Choroid plexus epithelial cell (primary cell): ENCODE measurements at regions not wholly inside any gene's neighbourhood (a gene's known extent, or its start where the extent isn't known, plus 50 kb on each side); places are given as distances from the start of the nearest gene placed in this dataset.

Experiments used
- DNase-seq: peaks from one replicate; pipeline ENCODE4 v3.0.0-alpha.2; 2010; ENCODE audit warnings: low read depth
- H3K4me3 ChIP-seq: 2 replicates; pipeline ENCODE4 v1.5.1; 2011; ENCODE audit warnings: low read depth, mild to moderate bottlenecking, control low read depth, low read length, moderate library complexity
- TF ChIP-seq, protein P1 (sequence below): conservative IDR thresholded peaks from 2 replicates; pipeline ENCODE4 v1.5.1; 2011; ENCODE audit warnings: low read depth, mild to moderate bottlenecking, control low read depth, inconsistent platforms, low read length, moderate library complexity

GRCh38 chr6:4518506-4518905 lies 257.7 kb upstream of the CDYL start:
- DNase-seq, result peak; percentile 96
- TF ChIP-seq, protein P1, sequence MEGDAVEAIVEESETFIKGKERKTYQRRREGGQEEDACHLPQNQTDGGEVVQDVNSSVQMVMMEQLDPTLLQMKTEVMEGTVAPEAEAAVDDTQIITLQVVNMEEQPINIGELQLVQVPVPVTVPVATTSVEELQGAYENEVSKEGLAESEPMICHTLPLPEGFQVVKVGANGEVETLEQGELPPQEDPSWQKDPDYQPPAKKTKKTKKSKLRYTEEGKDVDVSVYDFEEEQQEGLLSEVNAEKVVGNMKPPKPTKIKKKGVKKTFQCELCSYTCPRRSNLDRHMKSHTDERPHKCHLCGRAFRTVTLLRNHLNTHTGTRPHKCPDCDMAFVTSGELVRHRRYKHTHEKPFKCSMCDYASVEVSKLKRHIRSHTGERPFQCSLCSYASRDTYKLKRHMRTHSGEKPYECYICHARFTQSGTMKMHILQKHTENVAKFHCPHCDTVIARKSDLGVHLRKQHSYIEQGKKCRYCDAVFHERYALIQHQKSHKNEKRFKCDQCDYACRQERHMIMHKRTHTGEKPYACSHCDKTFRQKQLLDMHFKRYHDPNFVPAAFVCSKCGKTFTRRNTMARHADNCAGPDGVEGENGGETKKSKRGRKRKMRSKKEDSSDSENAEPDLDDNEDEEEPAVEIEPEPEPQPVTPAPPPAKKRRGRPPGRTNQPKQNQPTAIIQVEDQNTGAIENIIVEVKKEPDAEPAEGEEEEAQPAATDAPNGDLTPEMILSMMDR, result no peak

DNA sequence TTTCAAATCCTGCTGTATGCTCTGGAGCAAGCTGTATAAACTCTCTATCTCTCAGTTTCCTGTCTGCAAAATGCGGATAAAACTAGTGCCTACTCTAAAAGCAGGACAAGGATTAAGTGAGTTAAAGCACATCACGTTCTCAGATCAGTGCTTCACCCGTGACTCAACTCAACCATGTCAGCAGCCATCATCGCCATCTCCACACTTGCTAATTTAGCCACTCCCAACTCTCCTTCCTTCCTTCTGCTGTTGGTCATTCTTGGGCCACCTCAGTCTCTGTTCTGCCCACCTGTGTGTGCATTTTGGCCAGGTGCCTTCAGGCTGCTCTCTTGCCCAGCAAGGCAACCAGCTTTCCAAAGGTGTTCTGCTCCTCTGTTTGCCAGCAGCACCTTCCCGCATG lies 260.0 kb upstream of the CDYL start:
- TF ChIP-seq, protein P1, result no peak
- peak; percentile 10 for DNase-seq
- H3K4me3 ChIP-seq, result no peak overlapping the region

More at GRCh38 chr6:4518506-4518905, 257.7 kb upstream of the CDYL start:
- H3K4me3 ChIP-seq, result no peak overlapping the region

DNA sequence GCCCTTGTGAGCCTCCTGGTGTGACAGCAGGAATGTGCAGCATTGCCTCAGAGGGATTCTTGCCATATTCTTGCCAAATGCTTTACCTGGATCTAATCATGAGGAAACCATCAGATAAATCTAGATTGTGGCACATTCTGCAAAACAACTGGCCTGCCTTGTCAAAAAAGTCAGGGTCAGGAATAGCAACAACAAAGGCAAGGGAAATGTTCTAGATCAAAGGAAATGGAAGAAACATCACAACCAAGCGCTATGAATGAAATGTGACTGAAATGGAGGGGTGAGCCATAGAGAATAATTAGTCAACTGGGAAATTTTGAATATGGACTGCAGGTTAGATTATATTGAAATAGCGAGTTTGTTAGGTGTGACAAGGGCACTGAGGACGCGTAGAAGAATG lies 262.6 kb upstream of the CDYL start:
- TF ChIP-seq, protein P1, result no peak
- H3K4me3 ChIP-seq, result no peak overlapping the region
- no peak for DNase-seq

GRCh38 chr6:4512051-4512471 lies 264.1 kb upstream of the CDYL start:
- no peak for DNase-seq
- TF ChIP-seq, protein P1, result no peak

DNA sequence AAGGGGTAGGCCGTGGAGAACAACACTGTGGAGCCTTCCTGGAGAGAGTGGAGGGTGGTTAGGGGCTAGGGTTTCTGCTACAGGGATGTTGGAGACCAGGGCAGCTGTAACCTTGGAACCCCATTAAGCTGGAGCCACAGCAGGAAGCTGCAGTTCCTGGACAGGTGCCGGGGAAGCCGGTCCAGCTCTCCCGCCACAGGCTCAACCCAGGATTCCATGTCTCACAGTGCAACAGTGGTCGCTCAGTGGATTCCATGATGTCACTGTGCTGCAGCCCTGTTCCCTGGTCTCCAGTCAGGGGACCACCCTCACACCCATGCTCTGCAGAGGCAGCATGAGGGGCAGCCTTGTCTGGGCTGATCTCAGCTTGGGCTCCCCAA lies 264.6 kb upstream of the CDYL start:
- TF ChIP-seq, protein P1, result no peak
- H3K4me3 ChIP-seq, result no peak overlapping the region
- no peak for DNase-seq

More at GRCh38 chr6:4512051-4512471, 264.1 kb upstream of the CDYL start:
- H3K4me3 ChIP-seq, result no peak overlapping the region

GRCh38 chr6:4510906-4511640 lies 265.1 kb upstream of the CDYL start:
- no peak for DNase-seq
- no peak overlapping the region for H3K4me3 ChIP-seq
- TF ChIP-seq, protein P1, result no peak

DNA sequence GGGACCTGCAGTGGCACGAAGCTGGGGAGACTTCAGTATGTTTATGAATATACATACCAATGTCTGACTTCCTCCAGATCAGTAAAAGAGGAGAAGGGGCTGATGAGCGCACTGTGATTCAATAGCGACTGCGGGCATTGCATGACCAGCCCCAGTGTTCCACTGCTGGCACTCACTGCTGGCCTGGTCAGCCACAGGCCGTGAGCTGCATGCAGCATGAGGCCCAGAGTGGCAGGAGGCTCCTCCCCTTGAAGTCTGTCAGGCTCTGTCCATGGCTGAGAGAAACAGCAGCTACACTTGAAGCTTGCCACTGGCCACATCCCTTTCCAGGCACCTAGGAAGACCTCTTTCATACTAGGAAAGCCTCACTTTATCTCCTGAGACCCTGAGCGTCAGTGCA lies 265.9 kb upstream of the CDYL start:
- TF ChIP-seq, protein P1, result no peak
- DNase-seq, result no peak
- H3K4me3 ChIP-seq, result no peak overlapping the region
